ENCODE measurements at regions not wholly inside any gene's neighbourhood (a gene's known extent, or its start where the extent isn't known, plus 50 kb on each side); places are given as distances from the start of the nearest gene placed in this dataset.
"Not testable (repeated sequence)": the region's sequence is repeated elsewhere in the genome, so short reads cannot be mapped to it uniquely, and the experiment has no call there.

GRCh38 chrX:114047558-114047957, 536.3 kb upstream of the HTR2C start:
- Mint-ChIP-seq H3K9me3 (no peaks in the 10 kb centered on the region), H3K36me3 (ENCODE audit: low read depth) (no peaks in the 10 kb centered on the region), H3K4me1 (peaks cover 6% of the 10 kb centered on the region), H3K4me3 (no peak overlapping the region), H3K27me3 (ENCODE audit: low read depth, poor library complexity) (no peaks in the 10 kb centered on the region), H3K27ac (peak overlapping the region; percentile 46)
- TF ChIP-seq CTCF (IDR thresholded peaks at IDR 0.05), result no peak
- DNase-seq, result no peak

GRCh38 chrX:114046695-114047279, 537.1 kb upstream of the HTR2C start:
- Mint-ChIP-seq H3K27ac (no peak overlapping the region), H3K36me3 (ENCODE audit: low read depth) (no peaks in the 10 kb centered on the region), H3K9me3 (peaks cover 1% of the 10 kb centered on the region), H3K4me1 (peaks cover 5% of the 10 kb centered on the region), H3K27me3 (ENCODE audit: low read depth, poor library complexity) (no peaks in the 10 kb centered on the region), H3K4me3 (no peak overlapping the region)
- no peak for DNase-seq
- TF ChIP-seq CTCF (IDR thresholded peaks at IDR 0.05), result no peak

GRCh38 chrX:114041470-114041869, 542.4 kb upstream of the HTR2C start:
- H3K36me3 Mint-ChIP-seq (ENCODE audit: low read depth); H3K27ac Mint-ChIP-seq; H3K27me3 Mint-ChIP-seq (ENCODE audit: low read depth, poor library complexity); DNase-seq; H3K9me3 Mint-ChIP-seq: not testable (repeated sequence)
- peak overlapping the region; percentile 22 for H3K4me3 Mint-ChIP-seq
- H3K4me1 Mint-ChIP-seq, result peaks cover 16% of the 10 kb centered on the region

- Mint-ChIP-seq H3K4me1 (peaks cover 16% of the 10 kb centered on the region), H3K4me3 (peak overlapping the region; percentile 57)
- not testable (repeated sequence) for H3K27me3 Mint-ChIP-seq (ENCODE audit: low read depth, poor library complexity); H3K9me3 Mint-ChIP-seq; DNase-seq; H3K36me3 Mint-ChIP-seq (ENCODE audit: low read depth); H3K27ac Mint-ChIP-seq
Observed at GRCh38 chrX:114040661-114041269, 543.1 kb upstream of the HTR2C start.

- Mint-ChIP-seq H3K4me3 (peak overlapping the region; percentile 28), H3K4me1 (peaks cover 16% of the 10 kb centered on the region)
- H3K9me3 Mint-ChIP-seq; DNase-seq; H3K36me3 Mint-ChIP-seq (ENCODE audit: low read depth); H3K27me3 Mint-ChIP-seq (ENCODE audit: low read depth, poor library complexity); H3K27ac Mint-ChIP-seq: not testable (repeated sequence)
Observed at GRCh38 chrX:114040111-114040510, 543.8 kb upstream of the HTR2C start.

GRCh38 chrX:114038358-114038757, 545.5 kb upstream of the HTR2C start:
- Mint-ChIP-seq H3K27me3 (ENCODE audit: low read depth, poor library complexity) (peaks cover 3% of the 10 kb centered on the region), H3K9me3 (peaks cover 8% of the 10 kb centered on the region)
- no peak for DNase-seq

GRCh38 chrX:114037515-114037914, 546.4 kb upstream of the HTR2C start:
- Mint-ChIP-seq H3K4me1 (peaks cover 16% of the 10 kb centered on the region), H3K36me3 (ENCODE audit: low read depth) (no peaks in the 10 kb centered on the region)

More at GRCh38 chrX:114038358-114038757, 545.5 kb upstream of the HTR2C start:
- peaks cover 16% of the 10 kb centered on the region for H3K4me1 Mint-ChIP-seq
- no peaks in the 10 kb centered on the region for H3K36me3 Mint-ChIP-seq (ENCODE audit: low read depth)
- H3K27ac Mint-ChIP-seq, result no peak overlapping the region
- no peak for TF ChIP-seq CTCF (IDR thresholded peaks at IDR 0.05)
- no peak overlapping the region for H3K4me3 Mint-ChIP-seq

More at GRCh38 chrX:114037515-114037914, 546.4 kb upstream of the HTR2C start:
- DNase-seq, result no peak
- Mint-ChIP-seq H3K27ac (no peak overlapping the region), H3K9me3 (peaks cover 8% of the 10 kb centered on the region), H3K27me3 (ENCODE audit: low read depth, poor library complexity) (peaks cover 3% of the 10 kb centered on the region), H3K4me3 (no peak overlapping the region)
- TF ChIP-seq CTCF (IDR thresholded peaks at IDR 0.05), result no peak
